B cell (primary cell): ENCODE measurements at regions not wholly inside any gene's neighbourhood (a gene's known extent, or its start where the extent isn't known, plus 50 kb on each side); places are given as distances from the start of the nearest gene placed in this dataset.
"Not testable (repeated sequence)": the region's sequence is repeated elsewhere in the genome, so short reads cannot be mapped to it uniquely, and the experiment has no call there.

Experiments used
- ATAC-seq: fragments of 200-7000 bp; cut with Tn5 transposase; one replicate; pipeline ENCODE4 v1.10.0; 2021; ENCODE audit warnings: low read depth, mild to moderate bottlenecking, moderate number of reproducible peaks, moderate library complexity
- CTCF ChIA-PET: fragments of 350-600 bp; sonication (Branson Sonifier 250); formaldehyde crosslinking; loops from one replicate; lab custom pipeline; 2021; ENCODE audit warnings: antibody characterized with exemption, inconsistent platforms; lab: Charles Lee
- POLR2A ChIA-PET: fragments of 350-600 bp; sonication (Branson Sonifier 250); formaldehyde crosslinking; loops from one replicate; lab custom pipeline; 2021; ENCODE audit warnings: antibody characterized with exemption; lab: Charles Lee
- DNase-seq: peaks from one replicate; pipeline ENCODE4 v3.0.0; 2013
- H2AFZ ChIP-seq: 2 replicates; pipeline ENCODE4 v1.6.1; 2012; ENCODE audit warnings: mild to moderate bottlenecking, low read depth, low read length; ENCODE audit not compliant: insufficient read depth, poor library complexity, severe bottlenecking
- H3K27ac ChIP-seq, 2 donors: 1 replicate in 1 of 2; 2 replicates in 1 of 2; pipeline ENCODE4 v1.5.1; 2012 to 2013; ENCODE audit warnings: low read length in 2 of 2, mild to moderate bottlenecking in 2 of 2, moderate library complexity in 1 of 2
- H3K27me3 ChIP-seq, 4 experiments: fragments of 200-600 bp in 1 of 4; sonication (generic) in 1 of 4; replicated peaks in 1 of 4; 1 replicate in 2 of 4; 2 replicates in 2 of 4; pipeline versions ENCODE4 v1.6.1 to v1.7.0; 2013 to 2016; ENCODE audit warnings: low read length in 3 of 4, mild to moderate bottlenecking in 2 of 4, mixed read lengths in 1 of 4, moderate library complexity in 1 of 4; ENCODE audit not compliant: insufficient read depth in 4 of 4, control insufficient read depth in 3 of 4; ENCODE audit errors: control extremely low read depth in 1 of 4
- H3K36me3 ChIP-seq, 2 experiments: replicated peaks in 1 of 2; 1 replicate in 1 of 2; 2 replicates in 1 of 2; pipeline versions ENCODE4 v1.6.1 to v1.7.1; 2013; ENCODE audit warnings: low read length in 1 of 2; ENCODE audit not compliant: insufficient read depth in 2 of 2, control insufficient read depth in 1 of 2; ENCODE audit errors: control extremely low read depth in 1 of 2, extremely low read depth in 1 of 2
- H3K4me1 ChIP-seq, 2 donors: fragments of 200-600 bp in 1 of 2; sonication (generic) in 1 of 2; 1 replicate in 1 of 2; 2 replicates in 1 of 2; pipeline versions ENCODE4 v1.5.1 to v1.6.1; 2013 to 2017; ENCODE audit warnings: low read length in 2 of 2; ENCODE audit not compliant: control insufficient read depth in 2 of 2, insufficient read depth in 2 of 2
- H3K4me2 ChIP-seq: replicated peaks from 2 replicates; pipeline ENCODE3; 2012; ENCODE audit warnings: mild to moderate bottlenecking, low read depth, low read length; ENCODE audit not compliant: poor library complexity, severe bottlenecking
- H3K4me3 ChIP-seq, 5 experiments: fragments of 200-600 bp in 1 of 5; sonication (generic) in 1 of 5; 1 replicate in 3 of 5; 2 replicates in 2 of 5; pipeline versions ENCODE4 v1.5.1 to v1.7.0; 2011 to 2016; ENCODE audit warnings: low read length in 4 of 5, mild to moderate bottlenecking in 4 of 5, low read depth in 2 of 5, control low read depth in 1 of 5, moderate library complexity in 1 of 5; ENCODE audit not compliant: insufficient read depth in 1 of 5; ENCODE audit errors: control extremely low read depth in 1 of 5, extremely low read depth in 1 of 5
- H3K79me2 ChIP-seq: fragments of 200-600 bp; sonication (generic); one replicate; pipeline ENCODE4 v1.6.0; 2016; ENCODE audit warnings: low read length; ENCODE audit not compliant: control insufficient read depth, insufficient read depth
- H3K9ac ChIP-seq: fragments of 200-600 bp; sonication (generic); 2 replicates; pipeline ENCODE4 v1.6.1; 2017; ENCODE audit warnings: mild to moderate bottlenecking, low read length, moderate library complexity
- H3K9me3 ChIP-seq, 3 donors: one replicate each; pipeline versions ENCODE4 v1.6.1 to v1.7.1; 2013; ENCODE audit warnings: low read length in 2 of 3; ENCODE audit not compliant: control insufficient read depth in 2 of 3, insufficient read depth in 1 of 3; ENCODE audit errors: control extremely low read depth in 1 of 3
- H4K20me1 ChIP-seq: 2 replicates; pipeline ENCODE4 v1.6.0; 2012; ENCODE audit warnings: mild to moderate bottlenecking, low read length; ENCODE audit not compliant: insufficient read depth, control insufficient read depth, poor library complexity, severe bottlenecking
- H3K27ac Mint-ChIP-seq: one replicate; pipeline ENCODE4 v1.8.0; 2021; ENCODE audit warnings: mixed read lengths
- H3K27me3 Mint-ChIP-seq: one replicate; pipeline ENCODE4 v1.8.0; 2021; ENCODE audit warnings: mixed read lengths
- H3K4me1 Mint-ChIP-seq: one replicate; pipeline ENCODE4 v1.8.0; 2021; ENCODE audit warnings: mixed read lengths
- H3K4me3 Mint-ChIP-seq: one replicate; pipeline ENCODE4 v1.8.0; 2021; ENCODE audit warnings: mixed read lengths
- H3K9me3 Mint-ChIP-seq: one replicate; pipeline ENCODE4 v1.8.0; 2022; ENCODE audit warnings: mixed read lengths; ENCODE audit not compliant: insufficient read depth
- CTCF ChIP-seq: fragments of 200-600 bp; IDR thresholded peaks from one replicate; pipeline ENCODE4 v1.8.0; 2022; ENCODE audit warnings: antibody characterized with exemption, mild to moderate bottlenecking
- EZH2 ChIP-seq: IDR thresholded peaks from 2 replicates; pipeline ENCODE4 v1.6.1; 2012; ENCODE audit warnings: borderline replicate concordance, low read depth, mild to moderate bottlenecking, moderate library complexity, low read length; ENCODE audit not compliant: insufficient read depth, poor library complexity, severe bottlenecking
- WGBS: methylation state at CpG from one replicate; pipeline ENCODE4 v1.1.5; 2013; ENCODE audit warnings: missing lambda C conversion rate; ENCODE audit not compliant: insufficient coverage; 5-methylcytosine and 5-hydroxymethylcytosine counted together
- intact Hi-C: fragments of 100-400 bp; cut with micrococcal nuclease; formaldehyde crosslinking; loops from one replicate; pipeline ENCODE4 v1.10.0; 2022

GRCh38 chr21:20902511-20902910, 95.7 kb upstream of the NCAM2 start:
- ChIA-PET POLR2A (no interaction called here), CTCF (no interaction called here)
- Histone ChIP-seq H3K4me1 (no peaks in the 10 kb centered on the region), H4K20me1 (no peaks in the 10 kb centered on the region), H2AFZ (no peak overlapping the region), H3K4me2 (no peak overlapping the region), H3K4me3 (no peak overlapping the region), H3K27ac (no peak overlapping the region), H3K27me3 (no peaks in the 10 kb centered on the region), H3K9me3 (peaks cover 0 to 4% (median 1%) of the 10 kb centered on the region in 3 donors), H3K36me3 (no peaks in the 10 kb centered on the region), H3K79me2 (no peaks in the 10 kb centered on the region), H3K9ac (no peak overlapping the region)
- H3K4me3 Mint-ChIP-seq: no peak overlapping the region
- DNase-seq (no peak), ATAC-seq (no peak)
- H3K9me3 Mint-ChIP-seq: no peaks in the 10 kb centered on the region
- no CpG with 5 or more reads among the region's 2 CpGs for WGBS
- no peak overlapping the region for H3K27ac Mint-ChIP-seq
- intact Hi-C loops: no loop called here
- H3K27me3 Mint-ChIP-seq: no peaks in the 10 kb centered on the region
- no peaks in the 10 kb centered on the region for H3K4me1 Mint-ChIP-seq
- no peak for TF ChIP-seq CTCF
- TF ChIP-seq EZH2: no peak

DNA sequence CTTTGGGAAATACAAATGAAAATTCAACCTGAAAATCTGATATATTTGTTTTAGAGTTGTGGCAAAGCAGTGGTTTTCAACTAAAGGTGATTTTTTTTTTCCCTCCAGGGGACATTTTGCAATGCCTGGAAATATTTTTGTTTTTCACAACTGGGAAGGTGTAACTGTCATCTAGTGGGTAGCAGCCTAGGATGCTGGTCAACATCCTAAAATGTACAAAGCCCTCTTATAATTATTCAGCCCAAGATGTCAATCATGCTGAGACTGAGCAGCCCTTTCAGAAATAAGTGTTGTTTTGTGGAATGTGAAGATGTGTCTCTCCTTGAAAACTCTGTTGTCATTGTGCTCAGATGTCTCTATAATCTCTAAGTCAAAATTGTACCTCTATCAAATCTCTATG, 95.2 kb upstream of the NCAM2 start:
- peaks cover 0 to 4% (median 1%) of the 10 kb centered on the region in 3 donors for H3K9me3 ChIP-seq
- H3K27ac Mint-ChIP-seq: no peak overlapping the region
- no peak overlapping the region for H3K4me3 Mint-ChIP-seq
- no peaks in the 10 kb centered on the region for H3K79me2 ChIP-seq
- H3K36me3 ChIP-seq: no peaks in the 10 kb centered on the region
- DNase-seq (no peak), ATAC-seq (no peak)
- H3K27me3 Mint-ChIP-seq: no peaks in the 10 kb centered on the region
- no peak for TF ChIP-seq EZH2
- TF ChIP-seq CTCF: no peak
- H3K27ac ChIP-seq: no peak overlapping the region
- CTCF ChIA-PET: no interaction called here
- intact Hi-C loops: no loop called here
- H3K9me3 Mint-ChIP-seq: no peaks in the 10 kb centered on the region
- H3K27me3 ChIP-seq: no peaks in the 10 kb centered on the region
- no peak overlapping the region for H3K4me2 ChIP-seq
- H3K4me3 ChIP-seq: no peak overlapping the region
- no peaks in the 10 kb centered on the region for H4K20me1 ChIP-seq
- H2AFZ ChIP-seq: no peak overlapping the region
- H3K4me1 Mint-ChIP-seq: no peaks in the 10 kb centered on the region
- no peaks in the 10 kb centered on the region for H3K4me1 ChIP-seq
- POLR2A ChIA-PET: no interaction called here
- H3K9ac ChIP-seq: no peak overlapping the region

GRCh38 chr21:20927555-20927954, 70.7 kb upstream of the NCAM2 start:
- H3K4me2 ChIP-seq, DNase-seq, H3K27me3 Mint-ChIP-seq, H3K9me3 Mint-ChIP-seq, H3K9ac ChIP-seq, H3K4me3 ChIP-seq, H3K27ac Mint-ChIP-seq, CTCF ChIA-PET, H3K36me3 ChIP-seq, H2AFZ ChIP-seq, ATAC-seq, intact Hi-C loops, H3K79me2 ChIP-seq, H3K4me1 ChIP-seq, H3K27me3 ChIP-seq, H3K27ac ChIP-seq, H3K9me3 ChIP-seq, H4K20me1 ChIP-seq, POLR2A ChIA-PET, H3K4me3 Mint-ChIP-seq, H3K4me1 Mint-ChIP-seq: not testable (repeated sequence)
- 83% methylated on average over 12 of the region's 13 CpGs for WGBS
